ENCODE measurements at regions not wholly inside any gene's neighbourhood (a gene's known extent, or its start where the extent isn't known, plus 50 kb on each side); places are given as distances from the start of the nearest gene placed in this dataset.

- in situ Hi-C loops (cut with MboI; ENCODE audit: low sequenced_read_pairs in 4 of 4): no loop called here
- Histone ChIP-seq H3K27ac (peak overlapping the region in 1 of 4 donors; percentile 25), H3K27me3 (no peaks in the 10 kb centered on the region), H3K9me3 (no peaks in the 10 kb centered on the region), H3K36me3 (no peaks in the 10 kb centered on the region), H3K4me1 (no peaks in the 10 kb centered on the region), H3K4me3 (no peak overlapping the region)
- TF ChIP-seq CTCF (IDR thresholded peaks at IDR 0.05 in 4 of 5, conservative IDR thresholded peaks at IDR 0.05 in 1 of 5): no peak
- TF ChIP-seq POLR2A (IDR thresholded peaks at IDR 0.05): no peak
- ATAC-seq: no peak
- intact Hi-C loops (cut with DNase I; ENCODE audit: low total_unique reads): no loop called here
- no peak for DNase-seq
Measured at GRCh38 chr14:80344208-80344607, 132.9 kb upstream of the DIO2 start.

GRCh38 chr14:80336608-80337106 lies 125.4 kb upstream of the DIO2 start:
- in situ Hi-C loops (cut with MboI; ENCODE audit: low sequenced_read_pairs in 4 of 4) (no loop called here), intact Hi-C loops (cut with DNase I; ENCODE audit: low total_unique reads) (no loop called here)
- DNase-seq (no peak), ATAC-seq (peak in 1 of 2 donors; percentile 45)
- H3K27ac ChIP-seq: no peak overlapping the region
- H3K9me3 ChIP-seq: no peaks in the 10 kb centered on the region
- no peak overlapping the region for H3K4me3 ChIP-seq
- TF ChIP-seq POLR2A (IDR thresholded peaks at IDR 0.05) (no peak), CTCF (IDR thresholded peaks at IDR 0.05 in 4 of 5, conservative IDR thresholded peaks at IDR 0.05 in 1 of 5) (no peak)
- no peaks in the 10 kb centered on the region for H3K36me3 ChIP-seq
- H3K27me3 ChIP-seq: no peaks in the 10 kb centered on the region
- peaks cover 0 to 5% of the 10 kb centered on the region in 2 donors for H3K4me1 ChIP-seq

- no peak for DNase-seq
- in situ Hi-C loops (cut with MboI; ENCODE audit: low sequenced_read_pairs in 4 of 4) (no loop called here), intact Hi-C loops (cut with DNase I; ENCODE audit: low total_unique reads) (no loop called here)
- Histone ChIP-seq H3K4me1 (peaks cover 3 to 7% of the 10 kb centered on the region in 2 donors), H3K9me3 (no peaks in the 10 kb centered on the region), H3K27me3 (no peaks in the 10 kb centered on the region), H3K36me3 (no peaks in the 10 kb centered on the region), H3K27ac (no peak overlapping the region), H3K4me3 (no peak overlapping the region)
- TF ChIP-seq CTCF (IDR thresholded peaks at IDR 0.05 in 4 of 5, conservative IDR thresholded peaks at IDR 0.05 in 1 of 5) (no peak), POLR2A (IDR thresholded peaks at IDR 0.05) (no peak)
- no peak for ATAC-seq
Measured at GRCh38 chr14:80325688-80326087, 114.4 kb upstream of the DIO2 start.

- intact Hi-C loops (cut with DNase I; ENCODE audit: low total_unique reads) (no loop called here), in situ Hi-C loops (cut with MboI; ENCODE audit: low sequenced_read_pairs in 4 of 4) (no loop called here)
- H3K9me3 ChIP-seq: no peaks in the 10 kb centered on the region
- H3K27me3 ChIP-seq: no peaks in the 10 kb centered on the region
- H3K4me1 ChIP-seq: peaks cover 3 to 7% of the 10 kb centered on the region in 2 donors
- no peaks in the 10 kb centered on the region for H3K36me3 ChIP-seq
- no peak overlapping the region for H3K27ac ChIP-seq
- ATAC-seq (no peak), DNase-seq (no peak)
- no peak for TF ChIP-seq POLR2A (IDR thresholded peaks at IDR 0.05)
- TF ChIP-seq CTCF (IDR thresholded peaks at IDR 0.05 in 4 of 5, conservative IDR thresholded peaks at IDR 0.05 in 1 of 5): no peak
- no peak overlapping the region for H3K4me3 ChIP-seq
Measured at GRCh38 chr14:80325112-80325511, 113.8 kb upstream of the DIO2 start.

- Histone ChIP-seq H3K27me3 (no peaks in the 10 kb centered on the region), H3K4me3 (no peak overlapping the region), H3K36me3 (no peaks in the 10 kb centered on the region), H3K4me1 (peaks cover 3 to 7% of the 10 kb centered on the region in 2 donors), H3K27ac (no peak overlapping the region), H3K9me3 (no peaks in the 10 kb centered on the region)
- in situ Hi-C loops (cut with MboI; ENCODE audit: low sequenced_read_pairs in 4 of 4): no loop called here
- no peak for TF ChIP-seq POLR2A (IDR thresholded peaks at IDR 0.05)
- TF ChIP-seq CTCF (IDR thresholded peaks at IDR 0.05 in 4 of 5, conservative IDR thresholded peaks at IDR 0.05 in 1 of 5): no peak
- intact Hi-C loops (cut with DNase I; ENCODE audit: low total_unique reads): no loop called here
- ATAC-seq (no peak), DNase-seq (no peak)
Measured at GRCh38 chr14:80324649-80325048, 113.3 kb upstream of the DIO2 start.
